ENCODE measurements at regions not wholly inside any gene's neighbourhood (a gene's known extent, or its start where the extent isn't known, plus 50 kb on each side); places are given as distances from the start of the nearest gene placed in this dataset.

GRCh38 chr5:164578401-164578800, 1073.0 kb downstream of the MAT2B start:
- 94 to 100% methylated on average over 4 to 5 of the region's 5 CpGs for WGBS, 2 experiments (ENCODE audit: insufficient coverage in 1 of 2, insufficient read length in 1 of 2)
- Histone ChIP-seq H3K4me1 (ENCODE audit: control insufficient read depth, insufficient read depth, low read length) (no peaks in the 10 kb centered on the region), H3K36me3 (ENCODE audit: control insufficient read depth, insufficient read depth, low read length) (no peaks in the 10 kb centered on the region), H3K9ac (ENCODE audit: extremely low read depth, low read length, poor library complexity, severe bottlenecking) (no peak overlapping the region), H3K27ac (ENCODE audit: low read depth, low read length) (no peak overlapping the region), H3K27me3 (ENCODE audit: control insufficient read depth, insufficient read depth, low read length, poor library complexity, severe bottlenecking) (no peaks in the 10 kb centered on the region), H3K9me3 (ENCODE audit: control insufficient read depth, low read length) (no peaks in the 10 kb centered on the region), H3K4me3 (ENCODE audit: low read length) (no peak overlapping the region)
- H3K4me3 Mint-ChIP-seq: no peak overlapping the region
- no peaks in the 10 kb centered on the region for H3K27me3 Mint-ChIP-seq (ENCODE audit: insufficient read depth)
- no peaks in the 10 kb centered on the region for H3K36me3 Mint-ChIP-seq (ENCODE audit: low read depth)
- peaks cover 11% of the 10 kb centered on the region for H3K4me1 Mint-ChIP-seq
- no peak for DNase-seq
- no peaks in the 10 kb centered on the region for H3K9me3 Mint-ChIP-seq
- no peak overlapping the region for H3K27ac Mint-ChIP-seq
- no peak for TF ChIP-seq CTCF (conservative IDR thresholded peaks at IDR 0.05)

GRCh38 chr5:164578911-164579310, 1073.5 kb downstream of the MAT2B start:
- H3K4me1 ChIP-seq (ENCODE audit: control insufficient read depth, insufficient read depth, low read length): no peaks in the 10 kb centered on the region
- DNase-seq: no peak
- Mint-ChIP-seq H3K4me3 (no peak overlapping the region), H3K9me3 (no peaks in the 10 kb centered on the region), H3K27ac (no peak overlapping the region), H3K4me1 (peaks cover 11% of the 10 kb centered on the region), H3K36me3 (ENCODE audit: low read depth) (no peaks in the 10 kb centered on the region), H3K27me3 (ENCODE audit: insufficient read depth) (no peaks in the 10 kb centered on the region)
- no peak overlapping the region for H3K9ac ChIP-seq (ENCODE audit: extremely low read depth, low read length, poor library complexity, severe bottlenecking)
- H3K9me3 ChIP-seq (ENCODE audit: control insufficient read depth, low read length): no peaks in the 10 kb centered on the region
- no peak overlapping the region for H3K27ac ChIP-seq (ENCODE audit: low read depth, low read length)
- H3K4me3 ChIP-seq (ENCODE audit: low read length): no peak overlapping the region
- WGBS, 2 experiments (ENCODE audit: insufficient coverage in 1 of 2, insufficient read length in 1 of 2): 98 to 100% methylated on average over 2 of the region's 2 CpGs
- no peaks in the 10 kb centered on the region for H3K27me3 ChIP-seq (ENCODE audit: control insufficient read depth, insufficient read depth, low read length, poor library complexity, severe bottlenecking)
- no peak for TF ChIP-seq CTCF (conservative IDR thresholded peaks at IDR 0.05)
- H3K36me3 ChIP-seq (ENCODE audit: control insufficient read depth, insufficient read depth, low read length): no peaks in the 10 kb centered on the region

- H3K9ac ChIP-seq (ENCODE audit: extremely low read depth, low read length, poor library complexity, severe bottlenecking): no peak overlapping the region
- TF ChIP-seq CTCF (conservative IDR thresholded peaks at IDR 0.05): no peak
- H3K36me3 ChIP-seq (ENCODE audit: control insufficient read depth, insufficient read depth, low read length): no peaks in the 10 kb centered on the region
- Mint-ChIP-seq H3K36me3 (ENCODE audit: low read depth) (no peaks in the 10 kb centered on the region), H3K4me3 (no peak overlapping the region), H3K4me1 (peaks cover 11% of the 10 kb centered on the region), H3K27me3 (ENCODE audit: insufficient read depth) (no peaks in the 10 kb centered on the region), H3K27ac (no peak overlapping the region), H3K9me3 (no peaks in the 10 kb centered on the region)
- no peaks in the 10 kb centered on the region for H3K27me3 ChIP-seq (ENCODE audit: control insufficient read depth, insufficient read depth, low read length, poor library complexity, severe bottlenecking)
- no peaks in the 10 kb centered on the region for H3K4me1 ChIP-seq (ENCODE audit: control insufficient read depth, insufficient read depth, low read length)
- H3K4me3 ChIP-seq (ENCODE audit: low read length): no peak overlapping the region
- H3K27ac ChIP-seq (ENCODE audit: low read depth, low read length): no peak overlapping the region
- H3K9me3 ChIP-seq (ENCODE audit: control insufficient read depth, low read length): no peaks in the 10 kb centered on the region
- 90 to 100% methylated on average over 1 to 2 of the region's 2 CpGs for WGBS, 2 experiments (ENCODE audit: insufficient coverage in 1 of 2, insufficient read length in 1 of 2)
- no peak for DNase-seq
Observed at GRCh38 chr5:164580155-164580554, 1074.7 kb downstream of the MAT2B start.

All from endodermal cell (in vitro differentiated cells).